B cell (primary cell): ENCODE measurements at regions not wholly inside any gene's neighbourhood (a gene's known extent, or its start where the extent isn't known, plus 50 kb on each side); places are given as distances from the start of the nearest gene placed in this dataset.

Source experiments
- ATAC-seq: fragments of 200-7000 bp; cut with Tn5 transposase; one replicate; pipeline ENCODE4 v1.10.0; 2021; ENCODE audit warnings: low read depth, mild to moderate bottlenecking, moderate number of reproducible peaks, moderate library complexity
- CTCF ChIA-PET: fragments of 350-600 bp; sonication (Branson Sonifier 250); formaldehyde crosslinking; loops from one replicate; lab custom pipeline; 2021; ENCODE audit warnings: antibody characterized with exemption, inconsistent platforms; lab: Charles Lee
- POLR2A ChIA-PET: fragments of 350-600 bp; sonication (Branson Sonifier 250); formaldehyde crosslinking; loops from one replicate; lab custom pipeline; 2021; ENCODE audit warnings: antibody characterized with exemption; lab: Charles Lee
- DNase-seq: peaks from one replicate; pipeline ENCODE4 v3.0.0; 2013
- H2AFZ ChIP-seq: 2 replicates; pipeline ENCODE4 v1.6.1; 2012; ENCODE audit warnings: mild to moderate bottlenecking, low read depth, low read length; ENCODE audit not compliant: insufficient read depth, poor library complexity, severe bottlenecking
- H3K27ac ChIP-seq, 2 donors: 1 replicate in 1 of 2; 2 replicates in 1 of 2; pipeline ENCODE4 v1.5.1; 2012 to 2013; ENCODE audit warnings: low read length in 2 of 2, mild to moderate bottlenecking in 2 of 2, moderate library complexity in 1 of 2
- H3K27me3 ChIP-seq, 4 experiments: fragments of 200-600 bp in 1 of 4; sonication (generic) in 1 of 4; replicated peaks in 1 of 4; 1 replicate in 2 of 4; 2 replicates in 2 of 4; pipeline versions ENCODE4 v1.6.1 to v1.7.0; 2013 to 2016; ENCODE audit warnings: low read length in 3 of 4, mild to moderate bottlenecking in 2 of 4, mixed read lengths in 1 of 4, moderate library complexity in 1 of 4; ENCODE audit not compliant: insufficient read depth in 4 of 4, control insufficient read depth in 3 of 4; ENCODE audit errors: control extremely low read depth in 1 of 4
- H3K36me3 ChIP-seq, 2 experiments: replicated peaks in 1 of 2; 1 replicate in 1 of 2; 2 replicates in 1 of 2; pipeline versions ENCODE4 v1.6.1 to v1.7.1; 2013; ENCODE audit warnings: low read length in 1 of 2; ENCODE audit not compliant: insufficient read depth in 2 of 2, control insufficient read depth in 1 of 2; ENCODE audit errors: control extremely low read depth in 1 of 2, extremely low read depth in 1 of 2
- H3K4me1 ChIP-seq, 2 donors: fragments of 200-600 bp in 1 of 2; sonication (generic) in 1 of 2; 1 replicate in 1 of 2; 2 replicates in 1 of 2; pipeline versions ENCODE4 v1.5.1 to v1.6.1; 2013 to 2017; ENCODE audit warnings: low read length in 2 of 2; ENCODE audit not compliant: control insufficient read depth in 2 of 2, insufficient read depth in 2 of 2
- H3K4me2 ChIP-seq: replicated peaks from 2 replicates; pipeline ENCODE3; 2012; ENCODE audit warnings: mild to moderate bottlenecking, low read depth, low read length; ENCODE audit not compliant: poor library complexity, severe bottlenecking
- H3K4me3 ChIP-seq, 5 experiments: fragments of 200-600 bp in 1 of 5; sonication (generic) in 1 of 5; 1 replicate in 3 of 5; 2 replicates in 2 of 5; pipeline versions ENCODE4 v1.5.1 to v1.7.0; 2011 to 2016; ENCODE audit warnings: low read length in 4 of 5, mild to moderate bottlenecking in 4 of 5, low read depth in 2 of 5, control low read depth in 1 of 5, moderate library complexity in 1 of 5; ENCODE audit not compliant: insufficient read depth in 1 of 5; ENCODE audit errors: control extremely low read depth in 1 of 5, extremely low read depth in 1 of 5
- H3K79me2 ChIP-seq: fragments of 200-600 bp; sonication (generic); one replicate; pipeline ENCODE4 v1.6.0; 2016; ENCODE audit warnings: low read length; ENCODE audit not compliant: control insufficient read depth, insufficient read depth
- H3K9ac ChIP-seq: fragments of 200-600 bp; sonication (generic); 2 replicates; pipeline ENCODE4 v1.6.1; 2017; ENCODE audit warnings: mild to moderate bottlenecking, low read length, moderate library complexity
- H3K9me3 ChIP-seq, 3 donors: one replicate each; pipeline versions ENCODE4 v1.6.1 to v1.7.1; 2013; ENCODE audit warnings: low read length in 2 of 3; ENCODE audit not compliant: control insufficient read depth in 2 of 3, insufficient read depth in 1 of 3; ENCODE audit errors: control extremely low read depth in 1 of 3
- H4K20me1 ChIP-seq: 2 replicates; pipeline ENCODE4 v1.6.0; 2012; ENCODE audit warnings: mild to moderate bottlenecking, low read length; ENCODE audit not compliant: insufficient read depth, control insufficient read depth, poor library complexity, severe bottlenecking
- H3K27ac Mint-ChIP-seq: one replicate; pipeline ENCODE4 v1.8.0; 2021; ENCODE audit warnings: mixed read lengths
- H3K27me3 Mint-ChIP-seq: one replicate; pipeline ENCODE4 v1.8.0; 2021; ENCODE audit warnings: mixed read lengths
- H3K4me1 Mint-ChIP-seq: one replicate; pipeline ENCODE4 v1.8.0; 2021; ENCODE audit warnings: mixed read lengths
- H3K4me3 Mint-ChIP-seq: one replicate; pipeline ENCODE4 v1.8.0; 2021; ENCODE audit warnings: mixed read lengths
- H3K9me3 Mint-ChIP-seq: one replicate; pipeline ENCODE4 v1.8.0; 2022; ENCODE audit warnings: mixed read lengths; ENCODE audit not compliant: insufficient read depth
- EZH2 ChIP-seq: IDR thresholded peaks from 2 replicates; pipeline ENCODE4 v1.6.1; 2012; ENCODE audit warnings: borderline replicate concordance, low read depth, mild to moderate bottlenecking, moderate library complexity, low read length; ENCODE audit not compliant: insufficient read depth, poor library complexity, severe bottlenecking
- WGBS: methylation state at CpG from one replicate; pipeline ENCODE4 v1.1.5; 2013; ENCODE audit warnings: missing lambda C conversion rate; ENCODE audit not compliant: insufficient coverage; 5-methylcytosine and 5-hydroxymethylcytosine counted together
- intact Hi-C: fragments of 100-400 bp; cut with micrococcal nuclease; formaldehyde crosslinking; loops from one replicate; pipeline ENCODE4 v1.10.0; 2022
- TF ChIP-seq, protein P1 (sequence below): fragments of 200-600 bp; IDR thresholded peaks from one replicate; pipeline ENCODE4 v1.8.0; 2022; ENCODE audit warnings: antibody characterized with exemption, mild to moderate bottlenecking

DNA sequence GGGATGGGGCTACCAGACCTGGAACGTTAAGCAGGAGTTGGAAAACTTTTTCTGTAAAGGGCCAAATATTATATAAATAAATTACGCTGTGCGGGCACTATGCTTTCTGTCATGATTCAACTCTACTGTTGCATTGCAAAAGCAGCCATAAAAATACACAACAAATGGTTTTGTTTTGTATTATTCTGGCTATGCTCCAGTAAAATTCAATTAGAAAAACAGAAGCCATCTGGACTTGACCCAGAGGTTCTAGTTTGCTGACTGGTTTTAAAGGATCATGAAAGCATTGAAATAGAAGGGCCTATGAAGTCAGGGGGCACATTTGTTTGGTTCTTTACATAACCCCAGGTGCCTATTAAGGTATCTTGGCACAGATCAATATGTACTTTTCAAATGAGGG lies 647.4 kb upstream of the LMCD1 start:
- ATAC-seq (no peak), DNase-seq (no peak)
- Mint-ChIP-seq H3K4me1 (no peaks in the 10 kb centered on the region), H3K4me3 (no peak overlapping the region), H3K27me3 (no peaks in the 10 kb centered on the region), H3K27ac (no peak overlapping the region), H3K9me3 (no peaks in the 10 kb centered on the region)
- Histone ChIP-seq H2AFZ (no peak overlapping the region), H3K27me3 (no peaks in the 10 kb centered on the region), H3K4me1 (no peaks in the 10 kb centered on the region), H3K9me3 (no peaks in the 10 kb centered on the region), H3K36me3 (no peaks in the 10 kb centered on the region), H4K20me1 (no peaks in the 10 kb centered on the region), H3K79me2 (no peaks in the 10 kb centered on the region), H3K9ac (no peak overlapping the region), H3K27ac (no peak overlapping the region), H3K4me2 (no peak overlapping the region), H3K4me3 (no peak overlapping the region)
- ChIA-PET POLR2A (no interaction called here), CTCF (no interaction called here)
- TF ChIP-seq, protein P1, sequence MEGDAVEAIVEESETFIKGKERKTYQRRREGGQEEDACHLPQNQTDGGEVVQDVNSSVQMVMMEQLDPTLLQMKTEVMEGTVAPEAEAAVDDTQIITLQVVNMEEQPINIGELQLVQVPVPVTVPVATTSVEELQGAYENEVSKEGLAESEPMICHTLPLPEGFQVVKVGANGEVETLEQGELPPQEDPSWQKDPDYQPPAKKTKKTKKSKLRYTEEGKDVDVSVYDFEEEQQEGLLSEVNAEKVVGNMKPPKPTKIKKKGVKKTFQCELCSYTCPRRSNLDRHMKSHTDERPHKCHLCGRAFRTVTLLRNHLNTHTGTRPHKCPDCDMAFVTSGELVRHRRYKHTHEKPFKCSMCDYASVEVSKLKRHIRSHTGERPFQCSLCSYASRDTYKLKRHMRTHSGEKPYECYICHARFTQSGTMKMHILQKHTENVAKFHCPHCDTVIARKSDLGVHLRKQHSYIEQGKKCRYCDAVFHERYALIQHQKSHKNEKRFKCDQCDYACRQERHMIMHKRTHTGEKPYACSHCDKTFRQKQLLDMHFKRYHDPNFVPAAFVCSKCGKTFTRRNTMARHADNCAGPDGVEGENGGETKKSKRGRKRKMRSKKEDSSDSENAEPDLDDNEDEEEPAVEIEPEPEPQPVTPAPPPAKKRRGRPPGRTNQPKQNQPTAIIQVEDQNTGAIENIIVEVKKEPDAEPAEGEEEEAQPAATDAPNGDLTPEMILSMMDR, result no peak
- no peak for TF ChIP-seq EZH2
- WGBS, result no CpG with 5 or more reads among the region's 3 CpGs
- intact Hi-C loops, result no loop called here

DNA sequence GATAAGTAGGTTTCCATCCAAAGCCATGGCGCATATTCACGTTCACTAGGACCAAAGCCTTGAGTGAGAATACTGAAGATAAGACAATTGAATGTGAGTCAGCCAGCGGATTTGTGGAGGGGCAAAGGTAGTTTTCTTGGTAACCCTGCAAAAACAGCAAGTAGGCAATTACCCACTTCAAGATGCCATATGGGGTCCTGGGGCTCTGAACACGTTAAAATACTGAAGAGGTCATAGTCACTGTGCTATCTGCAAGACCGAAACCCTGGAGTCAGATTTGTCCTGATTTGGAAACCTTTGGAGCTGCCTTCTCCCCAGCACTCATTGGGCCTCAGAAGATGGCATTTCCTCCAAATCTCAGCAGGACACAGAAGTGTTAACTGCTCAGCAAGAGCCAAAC lies 646.9 kb upstream of the LMCD1 start:
- no peak overlapping the region for H3K4me2 ChIP-seq
- ChIA-PET POLR2A (no interaction called here), CTCF (no interaction called here)
- no peak overlapping the region for H3K9ac ChIP-seq
- no peaks in the 10 kb centered on the region for H3K27me3 ChIP-seq
- H3K9me3 ChIP-seq, result no peaks in the 10 kb centered on the region
- H3K4me3 Mint-ChIP-seq, result no peak overlapping the region
- TF ChIP-seq, protein P1, result no peak
- no peak for TF ChIP-seq EZH2
- no peaks in the 10 kb centered on the region for H3K4me1 ChIP-seq
- no peak overlapping the region for H3K27ac Mint-ChIP-seq
- ATAC-seq, result no peak
- no peaks in the 10 kb centered on the region for H3K4me1 Mint-ChIP-seq
- no peaks in the 10 kb centered on the region for H3K9me3 Mint-ChIP-seq
- H2AFZ ChIP-seq, result no peak overlapping the region
- H3K79me2 ChIP-seq, result no peaks in the 10 kb centered on the region
- no peaks in the 10 kb centered on the region for H3K27me3 Mint-ChIP-seq
- H3K4me3 ChIP-seq, result no peak overlapping the region
- no peak overlapping the region for H3K27ac ChIP-seq
- H4K20me1 ChIP-seq, result no peaks in the 10 kb centered on the region
- no peaks in the 10 kb centered on the region for H3K36me3 ChIP-seq
- 81% methylated on average over 5 of the region's 5 CpGs for WGBS
- intact Hi-C loops, result no loop called here
- no peak for DNase-seq
